MM.1S (cell line): ENCODE measurements at regions not wholly inside any gene's neighbourhood (a gene's known extent, or its start where the extent isn't known, plus 50 kb on each side); places are given as distances from the start of the nearest gene placed in this dataset.

Experiments used
- DNase-seq: peaks from one replicate; pipeline ENCODE4 v3.0.0-alpha.2; 2015
- H2AFZ ChIP-seq: fragments of 300-600 bp; sonication (generic); 2 replicates; pipeline ENCODE4 v1.6.0; 2016; ENCODE audit warnings: antibody characterized with exemption, low read length
- H3F3A ChIP-seq: fragments of 300-600 bp; sonication (generic); 2 replicates; pipeline ENCODE4 v1.6.1; 2016; ENCODE audit warnings: mild to moderate bottlenecking, antibody characterized with exemption, low read length, moderate library complexity, mixed read lengths; ENCODE audit not compliant: insufficient read depth
- H3K27ac ChIP-seq: fragments of 300-600 bp; sonication (generic); 2 replicates; pipeline ENCODE4 v1.5.1; 2016; ENCODE audit warnings: mild to moderate bottlenecking, low read length
- H3K27me3 ChIP-seq: fragments of 300-600 bp; sonication (generic); replicated peaks from 2 replicates; pipeline ENCODE4 v1.6.0; 2016; ENCODE audit warnings: low read length; ENCODE audit not compliant: insufficient read depth
- H3K36me3 ChIP-seq: fragments of 300-600 bp; sonication (generic); replicated peaks from 2 replicates; pipeline ENCODE4 v1.6.1; 2016; ENCODE audit warnings: mild to moderate bottlenecking, low read length, mixed read lengths; ENCODE audit not compliant: insufficient read depth
- H3K4me1 ChIP-seq: fragments of 300-600 bp; sonication (generic); 2 replicates; pipeline ENCODE4 v1.6.1; 2016; ENCODE audit warnings: low read length, mixed read lengths
- H3K4me2 ChIP-seq: fragments of 300-600 bp; sonication (generic); 2 replicates; pipeline ENCODE4 v1.6.0; 2016; ENCODE audit warnings: low read depth, low read length
- H3K4me3 ChIP-seq: fragments of 300-600 bp; sonication (generic); 2 replicates; pipeline ENCODE4 v1.5.1; 2016; ENCODE audit warnings: low read length, mixed read lengths
- H3K79me2 ChIP-seq: fragments of 300-600 bp; sonication (generic); 2 replicates; pipeline ENCODE4 v1.6.1; 2016; ENCODE audit warnings: mixed run types, low read length, mixed read lengths
- H3K9ac ChIP-seq: fragments of 300-600 bp; sonication (generic); 2 replicates; pipeline ENCODE4 v1.6.1; 2016; ENCODE audit warnings: low read length, mixed read lengths
- H3K9me2 ChIP-seq: fragments of 300-600 bp; sonication (generic); replicated peaks from 2 replicates; pipeline ENCODE4 v1.6.1; 2016; ENCODE audit warnings: mild to moderate bottlenecking, low read length, mixed read lengths; ENCODE audit not compliant: insufficient read depth
- H3K9me3 ChIP-seq: fragments of 300-600 bp; sonication (generic); replicated peaks from 2 replicates; pipeline ENCODE4 v1.6.1; 2016; ENCODE audit warnings: mild to moderate bottlenecking, low read length, mixed read lengths; ENCODE audit not compliant: insufficient read depth
- H4K20me1 ChIP-seq: fragments of 300-600 bp; sonication (generic); 2 replicates; pipeline ENCODE4 v1.6.1; 2016; ENCODE audit warnings: mild to moderate bottlenecking, low read length, moderate library complexity, mixed read lengths; ENCODE audit not compliant: insufficient read depth
- CTCF ChIP-seq: fragments of 300-600 bp; sonication (generic); IDR thresholded peaks from 2 replicates; pipeline ENCODE4 v1.5.1; 2016; ENCODE audit warnings: antibody characterized with exemption, low read length, mixed read lengths
- EZH2 ChIP-seq: fragments of 300-600 bp; sonication (generic); optimal IDR thresholded peaks from 2 replicates; pipeline ENCODE3; 2017; ENCODE audit warnings: low read depth, mild to moderate bottlenecking, antibody characterized with exemption, low read length, mixed read lengths
- EZH2phosphoT487 ChIP-seq: fragments of 300-600 bp; sonication (generic); IDR thresholded peaks from 2 replicates; pipeline ENCODE4 v1.6.1; 2018; ENCODE audit warnings: antibody characterized with exemption, low read length

GRCh38 chr3:25910105-25910504, 120.2 kb downstream of the OXSM start:
- Histone ChIP-seq H3K9me3 (no peaks in the 10 kb centered on the region), H3K9me2 (no peaks in the 10 kb centered on the region), H3K4me2 (no peak overlapping the region), H2AFZ (no peak overlapping the region), H3K27me3 (no peaks in the 10 kb centered on the region), H3K9ac (no peak overlapping the region), H3K79me2 (no peaks in the 10 kb centered on the region), H3F3A (no peaks in the 10 kb centered on the region), H3K4me3 (no peak overlapping the region), H3K27ac (no peak overlapping the region), H3K4me1 (no peaks in the 10 kb centered on the region), H3K36me3 (no peaks in the 10 kb centered on the region), H4K20me1 (no peaks in the 10 kb centered on the region)
- TF ChIP-seq CTCF (no peak), EZH2 (no peak), EZH2phosphoT487 (no peak)
- DNase-seq: no peak

GRCh38 chr3:25910997-25911396, 121.1 kb downstream of the OXSM start:
- Histone ChIP-seq H3F3A (no peaks in the 10 kb centered on the region), H2AFZ (no peak overlapping the region), H3K4me2 (no peak overlapping the region), H4K20me1 (no peaks in the 10 kb centered on the region), H3K27ac (no peak overlapping the region), H3K4me3 (no peak overlapping the region), H3K36me3 (no peaks in the 10 kb centered on the region), H3K9me2 (no peaks in the 10 kb centered on the region), H3K79me2 (no peaks in the 10 kb centered on the region), H3K4me1 (no peaks in the 10 kb centered on the region), H3K9me3 (no peaks in the 10 kb centered on the region), H3K27me3 (no peaks in the 10 kb centered on the region), H3K9ac (no peak overlapping the region)
- TF ChIP-seq EZH2phosphoT487 (no peak), CTCF (peak; percentile 45)
- peak; percentile 24 for DNase-seq

GRCh38 chr3:25911525-25912295, 121.8 kb downstream of the OXSM start:
- Histone ChIP-seq H3K27ac (no peak overlapping the region), H3F3A (no peaks in the 10 kb centered on the region), H3K9me2 (no peaks in the 10 kb centered on the region), H3K4me3 (no peak overlapping the region), H3K36me3 (no peaks in the 10 kb centered on the region), H3K9me3 (no peaks in the 10 kb centered on the region), H3K4me2 (no peak overlapping the region), H3K79me2 (no peaks in the 10 kb centered on the region), H3K27me3 (no peaks in the 10 kb centered on the region), H3K4me1 (no peaks in the 10 kb centered on the region), H3K9ac (no peak overlapping the region), H2AFZ (no peak overlapping the region), H4K20me1 (no peaks in the 10 kb centered on the region)
- no peak for DNase-seq
- TF ChIP-seq EZH2 (no peak), CTCF (no peak), EZH2phosphoT487 (no peak)
